GM19455 (cell line): ENCODE measurements at regions not wholly inside any gene's neighbourhood (a gene's known extent, or its start where the extent isn't known, plus 50 kb on each side); places are given as distances from the start of the nearest gene placed in this dataset.

Source experiments
- ATAC-seq: cut with Tn5 transposase; IDR thresholded peaks from one replicate; pipeline ENCODE4 v1.9.1; 2021; ENCODE audit not compliant: unreplicated experiment

DNA sequence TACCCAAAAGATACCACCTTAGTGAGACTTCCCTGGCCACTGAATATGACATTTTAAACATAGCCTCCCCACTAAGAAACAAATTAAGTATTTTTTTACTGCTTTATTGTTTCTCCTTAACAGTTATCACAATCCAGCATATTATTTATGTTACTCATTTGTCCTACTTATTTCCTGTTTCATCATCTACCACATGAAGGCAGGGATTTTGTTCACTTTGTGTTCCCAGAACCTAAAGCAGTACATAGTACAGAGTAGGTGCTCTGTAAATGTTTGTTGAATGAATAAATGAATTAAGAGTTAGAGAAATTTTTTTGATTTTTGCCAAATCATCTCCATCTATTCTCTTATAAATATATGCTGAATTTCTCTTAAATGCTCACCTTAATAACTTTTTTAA lies 318.4 kb upstream of the GIMD1 start:
- ATAC-seq = no peak

DNA sequence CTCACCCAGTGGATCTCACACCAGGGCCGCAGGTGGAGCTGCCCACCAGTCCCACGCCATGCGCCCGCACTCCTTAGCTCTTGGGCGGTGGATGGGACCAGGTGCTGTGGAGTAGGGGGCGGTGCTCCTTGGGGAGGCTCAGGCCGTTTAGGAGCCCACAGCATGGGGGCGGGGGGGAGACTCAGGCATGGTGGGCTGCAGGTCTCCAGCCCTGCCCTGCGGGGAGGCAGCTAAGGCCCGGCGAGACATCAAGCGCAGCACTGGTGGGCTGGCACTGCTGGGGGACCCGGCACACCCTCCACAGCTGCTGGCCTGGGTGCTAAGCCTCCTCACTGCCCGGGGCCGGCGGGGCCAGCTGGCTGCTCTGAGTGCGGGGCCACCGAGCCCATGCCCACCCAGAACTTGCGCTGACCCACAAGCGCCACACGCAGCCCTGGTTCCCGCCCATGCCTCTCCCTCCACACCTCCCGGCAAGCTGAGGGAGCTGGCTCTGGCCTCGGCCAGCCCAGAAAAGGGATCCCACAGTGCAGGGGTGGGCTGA lies 312.9 kb upstream of the GIMD1 start:
- no peak for ATAC-seq

DNA sequence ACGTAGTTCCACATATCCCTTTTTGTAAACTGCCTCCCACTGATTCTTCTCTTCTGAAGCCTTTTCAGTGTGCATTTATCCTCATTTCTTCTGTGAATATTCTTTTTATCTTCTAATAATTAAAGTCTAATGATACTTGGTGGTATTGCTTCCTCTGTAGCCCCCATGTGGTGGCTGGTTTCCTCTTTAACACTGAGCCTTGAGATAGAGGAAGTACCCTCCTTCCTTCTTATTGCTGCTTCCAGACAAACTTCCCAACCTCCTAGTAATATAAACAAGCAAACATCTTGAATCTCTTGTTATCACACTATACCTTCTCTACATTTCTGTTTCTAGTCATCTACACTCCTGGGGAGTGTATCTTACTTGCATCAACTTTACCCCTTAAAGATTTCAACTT lies 310.5 kb upstream of the GIMD1 start:
- ATAC-seq = no peak

DNA sequence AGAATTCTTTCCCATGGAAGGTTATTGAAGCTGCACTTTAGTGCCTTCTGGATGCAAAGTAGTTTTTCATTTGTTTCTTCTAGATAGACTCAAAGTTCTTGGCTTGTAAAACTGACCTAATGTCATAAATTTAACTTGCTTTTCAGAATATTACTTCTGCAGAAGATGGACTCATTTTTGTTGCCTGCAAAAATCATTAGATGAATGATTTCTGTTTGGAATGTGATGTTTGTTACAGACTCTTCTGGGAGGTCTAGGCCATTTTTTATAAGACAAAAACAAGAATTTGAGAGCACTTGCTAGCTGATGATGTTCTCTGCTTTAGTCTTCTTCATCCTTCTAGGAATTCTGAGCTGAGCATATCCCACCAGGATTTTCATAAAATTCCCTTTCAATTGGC lies 308.6 kb upstream of the GIMD1 start:
- no peak for ATAC-seq

DNA sequence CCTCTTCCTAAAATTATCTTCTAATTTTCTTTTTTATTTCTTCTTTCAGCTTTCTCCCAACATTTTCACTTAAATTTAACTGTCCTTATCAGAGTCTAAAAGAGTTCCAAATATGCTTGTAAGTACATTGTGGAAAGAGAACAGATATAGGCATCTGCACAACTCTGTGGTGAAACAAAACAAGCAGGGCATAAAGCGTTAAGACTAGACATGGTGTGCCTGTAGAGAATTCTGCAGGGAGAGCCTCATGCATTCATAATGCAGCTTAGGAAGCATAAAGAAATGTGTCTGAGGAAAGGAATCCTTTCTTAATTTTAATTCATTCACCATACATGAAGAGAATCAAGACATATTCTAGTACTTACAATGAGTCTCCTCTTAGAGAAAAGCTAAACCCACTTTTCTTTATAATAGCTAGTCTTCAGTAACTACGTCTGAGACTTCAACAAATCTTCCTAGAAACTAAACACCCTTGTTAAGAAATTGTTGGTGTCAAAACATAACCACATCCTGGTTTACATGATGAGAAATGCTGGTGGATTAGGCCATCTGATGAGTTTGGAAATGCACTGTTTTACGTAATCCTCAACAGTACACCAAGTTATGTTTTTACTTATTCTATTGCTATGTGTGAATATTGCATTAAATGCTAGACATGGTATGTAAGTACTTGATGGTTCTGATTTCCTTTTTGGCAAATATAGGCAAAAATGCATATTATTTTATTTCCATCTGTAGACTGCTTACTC lies 307.8 kb upstream of the GIMD1 start:
- ATAC-seq = no peak

DNA sequence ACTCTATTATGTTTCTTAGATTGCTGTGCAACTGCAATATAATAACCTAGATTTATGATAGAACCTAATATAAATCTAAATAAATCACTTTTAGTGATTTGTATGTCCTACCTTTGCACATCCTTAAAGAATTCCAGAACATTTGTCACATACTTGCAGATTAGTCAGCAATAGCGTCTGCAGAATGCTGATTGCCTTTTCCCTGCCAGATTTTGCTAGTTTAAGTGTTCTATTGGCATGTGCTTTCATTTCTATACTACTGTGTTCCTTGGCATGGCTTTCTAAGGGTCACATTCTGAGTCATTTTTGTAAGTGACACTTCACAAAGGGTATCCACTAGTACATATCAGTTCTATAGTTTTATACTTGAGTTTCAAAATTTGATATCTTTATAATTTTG lies 303.1 kb upstream of the GIMD1 start:
- ATAC-seq = no peak

DNA sequence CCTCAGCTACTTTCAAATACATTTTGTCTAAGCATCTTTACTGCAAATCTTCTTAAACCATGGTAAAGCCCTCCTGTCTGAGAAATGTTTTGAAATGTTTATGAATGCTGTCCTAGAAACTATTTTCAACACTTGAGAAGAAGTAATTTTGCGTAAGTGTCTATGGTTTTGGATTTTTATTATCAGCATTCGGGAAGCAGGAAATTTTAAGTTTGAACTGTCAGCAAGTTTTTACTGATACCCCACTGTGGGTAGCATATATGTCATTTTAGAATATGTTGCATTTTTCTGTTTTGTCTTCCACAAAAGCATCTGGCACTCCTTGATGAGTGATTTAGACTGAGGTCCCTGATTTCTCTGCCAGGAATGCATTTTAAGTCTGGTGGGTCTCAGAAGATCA lies 302.4 kb upstream of the GIMD1 start:
- ATAC-seq = no peak

DNA sequence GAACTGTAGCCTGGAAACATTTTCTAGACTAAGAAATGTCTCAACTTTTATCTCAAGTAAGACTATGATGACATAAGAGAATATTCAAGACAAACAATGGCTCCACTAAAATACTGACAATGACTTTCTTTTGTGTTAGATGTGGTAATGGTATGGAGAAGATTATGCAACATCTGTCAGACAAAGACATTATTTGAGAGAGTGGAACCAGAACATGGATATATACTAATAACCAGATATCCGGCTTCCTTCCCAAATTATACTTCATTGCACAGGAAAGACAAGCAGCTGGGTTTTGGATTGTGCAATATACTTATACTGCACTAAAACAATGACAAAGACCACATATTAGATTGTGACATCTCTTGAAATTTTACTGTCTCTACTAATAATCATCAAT lies 290.8 kb upstream of the GIMD1 start:
- ATAC-seq = no peak

DNA sequence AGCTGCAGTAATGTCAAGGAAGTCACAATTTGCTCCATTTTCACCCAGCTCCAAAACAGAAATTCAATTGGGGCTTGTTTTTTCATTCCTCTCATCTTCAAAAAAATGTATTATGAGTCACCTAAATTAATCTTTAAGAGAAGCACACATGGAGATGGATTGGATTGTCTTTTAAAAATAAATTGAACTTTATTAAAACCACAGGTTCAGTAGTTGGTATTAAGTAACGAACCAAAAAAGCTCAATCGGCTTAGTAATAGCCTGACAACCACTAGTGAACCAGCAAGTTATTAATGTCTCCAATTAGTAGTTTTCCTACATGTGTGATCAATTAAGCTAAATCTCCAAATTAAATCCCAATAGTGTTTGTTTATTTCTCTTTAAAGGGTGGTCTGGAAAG lies 283.5 kb upstream of the GIMD1 start:
- ATAC-seq = no peak

DNA sequence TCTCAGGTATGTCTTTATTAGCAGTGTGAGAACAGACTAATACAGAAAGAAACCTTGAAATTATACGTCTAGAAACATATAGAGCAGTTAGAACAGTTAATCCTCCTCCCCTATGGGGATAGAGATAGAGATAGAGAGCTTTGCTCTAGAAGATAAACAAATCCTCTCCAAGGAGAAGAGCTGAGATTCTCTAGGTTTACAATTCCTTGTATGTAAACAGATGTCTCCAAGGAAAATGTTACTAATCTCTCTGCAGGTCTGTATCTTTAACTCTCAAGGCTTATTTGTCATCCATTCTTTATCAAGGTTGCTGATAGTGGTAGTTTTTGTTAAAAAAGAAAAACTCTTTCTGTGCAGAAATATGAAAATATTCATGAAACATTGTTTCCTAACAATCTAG lies 282.1 kb upstream of the GIMD1 start:
- no peak for ATAC-seq

DNA sequence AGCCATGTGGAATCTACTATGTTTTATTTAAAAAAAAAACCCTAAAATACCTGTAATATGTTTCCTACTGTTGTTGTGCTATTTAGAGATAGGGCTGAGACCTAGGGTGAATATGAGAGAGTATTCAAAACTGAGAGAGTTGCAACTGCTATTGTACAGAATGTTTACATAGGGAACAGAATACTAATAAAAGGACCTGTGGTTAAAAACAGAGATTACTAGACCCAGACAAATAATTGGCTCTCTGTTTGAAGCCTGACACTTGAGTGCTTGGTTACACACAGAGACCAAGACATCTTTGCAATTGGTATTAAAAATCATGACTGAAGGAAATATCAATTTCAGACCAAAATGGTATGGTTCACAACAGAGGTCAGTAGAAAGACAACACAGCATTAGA lies 278.9 kb upstream of the GIMD1 start:
- ATAC-seq = no peak

DNA sequence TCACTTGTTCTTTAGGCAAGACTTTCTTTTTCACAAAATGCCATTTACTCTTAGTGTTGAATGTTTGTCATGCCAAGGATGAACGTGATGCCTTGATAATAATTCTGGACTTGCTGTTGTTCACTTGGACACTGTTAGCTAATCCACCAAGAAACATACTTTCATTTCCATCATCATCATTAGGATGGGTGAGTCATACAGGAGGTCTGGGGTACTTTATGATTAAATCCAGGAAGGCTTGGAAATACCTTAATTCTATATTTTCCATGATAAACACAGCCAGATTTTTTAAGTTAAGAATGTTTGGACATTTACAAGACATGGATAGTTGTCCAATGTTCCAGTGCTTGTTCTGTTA lies 260.7 kb upstream of the GIMD1 start:
- no peak for ATAC-seq

DNA sequence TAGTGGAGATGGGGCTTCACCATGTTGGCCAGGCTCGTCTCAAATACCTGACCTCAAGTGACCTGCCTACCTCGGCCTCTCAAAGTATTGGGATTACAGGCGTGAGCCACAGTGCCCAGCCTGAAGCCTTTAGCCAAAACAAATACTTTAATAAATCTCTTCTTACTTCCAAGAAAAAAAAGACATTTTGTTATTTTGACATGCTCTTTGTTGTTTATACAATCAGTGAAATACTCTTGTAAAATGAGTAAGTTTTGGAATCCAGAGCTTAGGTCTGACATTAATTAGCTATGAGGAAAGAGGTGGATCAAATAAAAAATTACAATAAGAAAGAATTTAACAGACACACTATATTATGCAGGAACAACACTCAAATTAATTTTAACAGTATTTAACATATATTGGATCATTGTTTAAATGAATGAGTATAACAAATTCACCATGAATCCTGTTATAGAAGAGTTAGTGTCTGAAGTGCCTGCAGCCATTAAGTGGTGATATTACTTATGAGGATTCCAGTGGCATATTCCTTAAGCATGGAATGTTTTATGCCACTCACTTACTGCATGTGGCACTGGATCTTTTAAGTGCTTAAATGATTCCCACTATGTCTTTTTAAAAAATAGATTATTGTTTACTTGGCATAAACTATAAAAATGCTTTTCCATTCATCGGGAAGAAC lies 260.1 kb upstream of the GIMD1 start:
- ATAC-seq = no peak

DNA sequence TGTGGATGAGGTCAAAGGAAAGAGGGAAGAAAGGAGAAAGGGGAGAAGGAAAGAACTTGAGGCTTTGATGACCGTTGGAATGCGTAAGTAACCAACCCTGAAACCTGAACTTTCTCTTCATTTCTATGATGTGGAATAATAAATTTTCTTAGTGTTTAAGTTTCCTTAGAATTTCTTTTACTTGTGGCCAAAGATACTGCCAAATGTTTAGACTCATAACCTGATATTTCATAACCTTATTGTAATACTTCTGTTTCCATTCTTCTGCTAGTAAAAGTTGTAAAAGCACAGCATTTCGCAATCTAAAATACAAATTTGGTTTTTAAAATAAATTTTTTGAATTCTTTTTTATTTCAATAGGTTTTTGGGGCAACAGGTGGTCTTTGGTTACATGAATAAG lies 258.5 kb upstream of the GIMD1 start:
- no peak for ATAC-seq

DNA sequence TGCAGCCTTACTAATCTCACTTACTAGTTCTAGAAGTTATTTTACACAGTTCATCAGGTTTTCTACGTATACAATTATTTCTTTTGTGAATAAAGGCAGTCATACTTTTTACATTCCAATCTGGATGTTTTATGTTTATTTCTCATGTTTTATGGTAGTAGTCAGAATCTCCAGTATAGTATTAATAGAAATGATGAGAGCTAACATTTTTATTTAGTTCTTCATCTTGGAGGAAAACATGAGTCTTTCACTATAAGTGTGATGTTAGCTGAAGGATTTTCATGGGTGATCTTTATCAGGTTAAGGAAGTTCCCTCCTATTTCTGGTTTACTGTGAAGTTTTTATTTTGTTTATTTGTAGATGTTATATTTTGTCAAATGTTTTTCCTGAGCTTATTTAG lies 256.1 kb upstream of the GIMD1 start:
- ATAC-seq = no peak

DNA sequence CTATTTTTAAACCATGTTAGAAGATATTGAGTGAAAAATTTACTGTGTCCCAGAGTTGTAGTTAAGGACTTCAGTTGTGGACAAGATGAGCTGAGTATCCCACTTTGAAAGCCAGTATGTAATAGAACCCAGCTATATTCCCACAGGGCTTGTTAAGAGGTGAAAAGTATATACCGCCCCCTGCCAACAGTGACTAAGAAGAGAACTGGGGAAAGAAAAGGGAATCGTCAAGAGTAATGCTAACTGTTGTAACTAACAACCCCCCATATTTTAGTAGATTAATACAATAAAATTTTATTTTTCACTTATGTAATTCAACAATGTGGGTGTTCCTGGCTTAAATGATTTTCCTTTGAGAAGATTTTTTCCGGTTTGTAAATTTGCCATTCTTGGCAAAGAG lies 250.4 kb upstream of the GIMD1 start:
- no peak for ATAC-seq

DNA sequence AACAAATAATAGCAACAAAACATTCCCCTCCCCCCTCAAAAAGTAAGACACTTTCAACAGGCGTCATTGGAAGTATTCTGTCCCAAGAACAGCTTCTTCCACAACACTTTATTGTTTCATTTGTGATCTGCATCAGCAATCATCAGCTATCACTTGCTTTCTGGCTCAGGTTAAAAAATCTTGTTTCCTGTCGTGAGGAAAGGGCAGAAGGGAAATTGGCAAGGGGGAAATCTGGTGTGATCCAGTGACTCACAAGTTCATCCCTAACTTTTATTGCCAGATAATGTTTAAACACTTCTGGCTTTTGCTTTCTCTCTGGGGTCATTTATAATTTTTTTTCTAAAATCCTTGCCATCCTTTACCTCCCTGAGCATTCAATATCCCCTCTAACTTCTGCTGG lies 247.4 kb upstream of the GIMD1 start:
- no peak for ATAC-seq

DNA sequence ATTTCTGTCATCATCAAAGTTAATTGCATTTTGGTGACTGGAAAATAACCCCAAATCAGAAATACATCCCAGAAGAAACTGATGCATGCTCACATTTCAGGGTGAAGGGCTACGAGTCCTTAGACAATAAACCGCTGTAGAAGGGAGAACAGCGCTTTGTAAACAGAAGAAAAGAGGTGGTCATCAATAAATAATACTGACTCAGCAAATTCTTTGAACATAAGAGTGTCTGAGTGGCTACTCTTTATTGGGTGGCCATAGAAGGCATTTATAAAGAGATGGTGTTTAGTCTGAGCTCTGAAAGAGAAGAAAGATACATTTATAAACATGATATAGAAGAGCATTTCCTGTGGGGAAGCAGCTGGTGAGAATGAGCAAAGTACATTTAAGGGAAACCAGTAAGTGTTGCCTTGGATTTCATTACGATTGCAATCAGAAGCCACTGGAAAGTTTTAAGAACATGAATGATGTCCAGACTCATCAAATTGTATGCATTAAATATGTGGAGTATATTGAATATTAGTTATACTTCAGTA lies 246.9 kb upstream of the GIMD1 start:
- no peak for ATAC-seq

DNA sequence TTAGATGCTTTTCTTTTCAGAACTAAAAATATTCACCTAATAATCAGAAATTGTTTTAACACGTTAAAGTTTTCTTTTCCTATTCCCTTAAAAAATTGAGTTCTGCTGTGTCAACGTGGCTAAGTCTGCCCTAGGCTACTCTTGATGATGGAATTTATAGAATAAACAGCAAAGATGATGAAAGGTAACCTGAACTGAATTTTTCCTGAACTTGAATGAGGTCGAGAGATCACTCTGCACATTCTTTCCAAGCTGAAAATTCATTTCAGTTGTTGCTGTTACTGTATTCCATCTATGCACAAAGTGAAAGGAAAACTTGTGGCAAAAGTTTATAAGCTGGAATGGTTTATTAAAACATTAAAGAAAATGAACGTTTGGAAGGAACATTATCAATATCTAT lies 245.9 kb upstream of the GIMD1 start:
- ATAC-seq = no peak

DNA sequence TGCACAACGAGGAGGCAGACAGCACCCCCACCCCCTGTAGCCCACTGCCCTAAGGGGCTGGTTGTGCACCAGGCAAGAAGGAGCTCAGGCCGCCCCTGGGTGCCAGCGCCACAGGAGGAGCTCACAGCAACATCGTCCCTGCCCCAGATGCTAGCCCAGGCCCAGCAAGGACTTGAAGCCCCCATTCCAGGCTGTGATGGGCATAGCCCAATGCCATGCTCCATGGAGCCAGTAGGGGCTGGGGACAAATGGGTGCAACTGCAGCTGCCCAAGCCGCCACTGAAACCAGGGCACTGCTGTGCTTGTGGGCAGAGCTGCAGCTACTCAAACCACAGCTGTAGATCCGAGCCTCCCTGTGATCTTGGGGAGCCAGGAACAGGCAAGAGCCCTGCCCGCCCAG lies 241.3 kb upstream of the GIMD1 start:
- no peak for ATAC-seq

DNA sequence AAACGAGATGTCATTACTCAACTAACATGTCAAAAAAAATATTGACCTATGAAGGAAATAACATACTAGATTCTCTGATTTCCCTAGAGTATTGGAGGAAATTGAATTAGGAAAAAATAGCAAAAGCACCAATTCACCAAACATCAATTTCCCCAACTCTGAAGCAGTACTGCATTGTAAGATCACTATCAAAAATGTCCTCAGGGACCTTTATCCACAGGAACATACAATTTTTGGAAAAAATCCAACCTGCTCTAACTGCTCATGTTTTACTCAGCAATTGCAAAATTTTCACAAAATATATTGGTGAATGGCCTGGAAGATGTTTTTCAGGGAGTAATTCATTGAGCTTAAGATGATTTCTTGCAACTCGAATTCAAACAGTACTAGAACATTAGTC lies 239.0 kb upstream of the GIMD1 start:
- ATAC-seq = no peak

DNA sequence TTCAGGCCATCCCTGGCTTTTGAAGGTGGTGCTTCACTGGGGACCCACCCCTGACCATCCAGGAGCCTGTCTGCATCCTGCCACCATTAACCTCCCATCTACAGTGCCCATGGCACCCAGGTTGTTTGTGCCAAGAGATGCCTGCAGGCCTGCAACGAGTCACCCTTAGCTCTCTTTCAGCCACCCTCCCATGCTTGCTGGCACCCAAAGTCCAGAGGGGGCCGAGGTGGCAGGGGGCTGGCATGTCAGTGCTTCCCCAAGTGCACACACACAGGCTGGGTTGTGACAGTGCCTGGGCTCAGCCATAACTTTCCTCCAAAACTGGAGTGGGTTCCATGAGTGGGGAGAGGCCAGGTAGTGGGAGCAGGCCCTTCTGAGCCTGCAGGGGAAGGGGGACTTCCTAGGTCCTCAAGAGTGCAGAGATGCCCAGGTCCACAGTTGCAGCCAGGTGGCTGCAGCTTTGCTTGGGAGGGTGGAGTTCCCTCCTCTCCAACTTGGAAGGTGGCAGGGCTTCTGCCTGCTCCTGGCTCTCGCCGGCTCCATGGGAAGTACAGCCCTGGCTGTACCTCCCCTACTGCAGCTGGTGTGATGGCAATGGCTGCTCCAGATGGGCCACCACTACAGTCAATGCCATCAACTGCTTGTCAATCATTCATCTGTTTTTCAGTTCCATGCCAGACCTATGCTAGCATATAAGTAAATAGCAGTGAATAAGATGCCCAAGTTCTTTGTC lies 235.9 kb upstream of the GIMD1 start:
- ATAC-seq = no peak
